Body of pancreas (tissue), 4 donors: ENCODE measurements at regions not wholly inside any gene's neighbourhood (a gene's known extent, or its start where the extent isn't known, plus 50 kb on each side); places are given as distances from the start of the nearest gene placed in this dataset.

Experiments
- POLR2A ChIP-seq, 3 donors: fragments of 450-650 bp; IDR thresholded peaks; one replicate each; pipeline ENCODE4 v1.6.1; 2016; ENCODE audit warnings: antibody characterized with exemption in 3 of 3, mild to moderate bottlenecking in 2 of 3
- TF ChIP-seq, protein P1 (sequence below), 7 experiments: fragments of 450-650 bp in 4 of 7; fragments of 200-600 bp in 3 of 7; sonication (generic) in 3 of 7; IDR thresholded peaks; one replicate each; pipeline ENCODE4 v1.5.1; 2016 to 2019; ENCODE audit warnings: antibody characterized with exemption in 7 of 7

DNA sequence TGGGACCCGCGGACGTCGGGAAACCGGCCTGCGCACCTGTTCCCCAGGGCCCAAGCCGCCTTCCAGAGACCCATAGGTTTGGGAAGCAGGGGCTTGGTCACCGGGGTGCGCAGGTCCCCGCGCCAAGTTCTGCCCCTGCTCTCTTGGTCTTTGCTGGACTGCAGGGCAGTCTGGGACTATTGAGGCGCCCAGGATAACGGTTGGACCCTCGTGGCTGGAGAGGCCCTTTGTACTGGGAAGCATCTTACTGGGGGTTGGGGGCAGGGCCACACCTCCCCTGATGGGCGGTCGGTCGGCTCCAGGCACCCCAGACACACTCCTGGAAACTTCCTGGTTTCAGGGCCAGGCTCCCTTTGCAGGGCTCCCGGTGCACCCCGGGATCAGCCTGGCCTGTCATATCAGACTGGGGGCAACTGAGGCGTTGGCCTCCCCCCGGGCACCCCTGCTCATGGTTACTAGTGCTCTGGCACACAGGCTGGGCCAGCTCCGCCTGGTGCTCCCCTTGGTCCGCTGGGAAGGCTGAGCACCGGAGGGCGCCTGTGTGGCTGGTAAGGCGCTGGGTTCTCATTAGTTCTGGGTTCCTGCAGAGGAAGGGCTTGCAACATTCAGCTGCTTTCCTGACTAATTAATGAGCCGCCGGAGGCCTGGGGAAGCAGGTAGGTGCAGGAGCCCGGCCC lies 1250.5 kb downstream of the BRD1 start:
- TF ChIP-seq, protein P1, sequence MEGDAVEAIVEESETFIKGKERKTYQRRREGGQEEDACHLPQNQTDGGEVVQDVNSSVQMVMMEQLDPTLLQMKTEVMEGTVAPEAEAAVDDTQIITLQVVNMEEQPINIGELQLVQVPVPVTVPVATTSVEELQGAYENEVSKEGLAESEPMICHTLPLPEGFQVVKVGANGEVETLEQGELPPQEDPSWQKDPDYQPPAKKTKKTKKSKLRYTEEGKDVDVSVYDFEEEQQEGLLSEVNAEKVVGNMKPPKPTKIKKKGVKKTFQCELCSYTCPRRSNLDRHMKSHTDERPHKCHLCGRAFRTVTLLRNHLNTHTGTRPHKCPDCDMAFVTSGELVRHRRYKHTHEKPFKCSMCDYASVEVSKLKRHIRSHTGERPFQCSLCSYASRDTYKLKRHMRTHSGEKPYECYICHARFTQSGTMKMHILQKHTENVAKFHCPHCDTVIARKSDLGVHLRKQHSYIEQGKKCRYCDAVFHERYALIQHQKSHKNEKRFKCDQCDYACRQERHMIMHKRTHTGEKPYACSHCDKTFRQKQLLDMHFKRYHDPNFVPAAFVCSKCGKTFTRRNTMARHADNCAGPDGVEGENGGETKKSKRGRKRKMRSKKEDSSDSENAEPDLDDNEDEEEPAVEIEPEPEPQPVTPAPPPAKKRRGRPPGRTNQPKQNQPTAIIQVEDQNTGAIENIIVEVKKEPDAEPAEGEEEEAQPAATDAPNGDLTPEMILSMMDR (IDR thresholded peaks at IDR 0.05) = peak in 1 of 7 experiments; percentile 16
- TF ChIP-seq POLR2A (IDR thresholded peaks at IDR 0.05) = no peak
